MM.1S (cell line): ENCODE measurements at regions not wholly inside any gene's neighbourhood (a gene's known extent, or its start where the extent isn't known, plus 50 kb on each side); places are given as distances from the start of the nearest gene placed in this dataset.
"Not testable (repeated sequence)": the region's sequence is repeated elsewhere in the genome, so short reads cannot be mapped to it uniquely, and the experiment has no call there.

Experiments
- DNase-seq: peaks from one replicate; pipeline ENCODE4 v3.0.0-alpha.2; 2015
- H2AFZ ChIP-seq: fragments of 300-600 bp; sonication (generic); 2 replicates; pipeline ENCODE4 v1.6.0; 2016; ENCODE audit warnings: antibody characterized with exemption, low read length
- H3F3A ChIP-seq: fragments of 300-600 bp; sonication (generic); 2 replicates; pipeline ENCODE4 v1.6.1; 2016; ENCODE audit warnings: mild to moderate bottlenecking, antibody characterized with exemption, low read length, moderate library complexity, mixed read lengths; ENCODE audit not compliant: insufficient read depth
- H3K27ac ChIP-seq: fragments of 300-600 bp; sonication (generic); 2 replicates; pipeline ENCODE4 v1.5.1; 2016; ENCODE audit warnings: mild to moderate bottlenecking, low read length
- H3K27me3 ChIP-seq: fragments of 300-600 bp; sonication (generic); replicated peaks from 2 replicates; pipeline ENCODE4 v1.6.0; 2016; ENCODE audit warnings: low read length; ENCODE audit not compliant: insufficient read depth
- H3K36me3 ChIP-seq: fragments of 300-600 bp; sonication (generic); replicated peaks from 2 replicates; pipeline ENCODE4 v1.6.1; 2016; ENCODE audit warnings: mild to moderate bottlenecking, low read length, mixed read lengths; ENCODE audit not compliant: insufficient read depth
- H3K4me1 ChIP-seq: fragments of 300-600 bp; sonication (generic); 2 replicates; pipeline ENCODE4 v1.6.1; 2016; ENCODE audit warnings: low read length, mixed read lengths
- H3K4me2 ChIP-seq: fragments of 300-600 bp; sonication (generic); 2 replicates; pipeline ENCODE4 v1.6.0; 2016; ENCODE audit warnings: low read depth, low read length
- H3K4me3 ChIP-seq: fragments of 300-600 bp; sonication (generic); 2 replicates; pipeline ENCODE4 v1.5.1; 2016; ENCODE audit warnings: low read length, mixed read lengths
- H3K79me2 ChIP-seq: fragments of 300-600 bp; sonication (generic); 2 replicates; pipeline ENCODE4 v1.6.1; 2016; ENCODE audit warnings: mixed run types, low read length, mixed read lengths
- H3K9ac ChIP-seq: fragments of 300-600 bp; sonication (generic); 2 replicates; pipeline ENCODE4 v1.6.1; 2016; ENCODE audit warnings: low read length, mixed read lengths
- H3K9me2 ChIP-seq: fragments of 300-600 bp; sonication (generic); replicated peaks from 2 replicates; pipeline ENCODE4 v1.6.1; 2016; ENCODE audit warnings: mild to moderate bottlenecking, low read length, mixed read lengths; ENCODE audit not compliant: insufficient read depth
- H3K9me3 ChIP-seq: fragments of 300-600 bp; sonication (generic); replicated peaks from 2 replicates; pipeline ENCODE4 v1.6.1; 2016; ENCODE audit warnings: mild to moderate bottlenecking, low read length, mixed read lengths; ENCODE audit not compliant: insufficient read depth
- H4K20me1 ChIP-seq: fragments of 300-600 bp; sonication (generic); 2 replicates; pipeline ENCODE4 v1.6.1; 2016; ENCODE audit warnings: mild to moderate bottlenecking, low read length, moderate library complexity, mixed read lengths; ENCODE audit not compliant: insufficient read depth
- EZH2 ChIP-seq: fragments of 300-600 bp; sonication (generic); optimal IDR thresholded peaks from 2 replicates; pipeline ENCODE3; 2017; ENCODE audit warnings: low read depth, mild to moderate bottlenecking, antibody characterized with exemption, low read length, mixed read lengths
- EZH2phosphoT487 ChIP-seq: fragments of 300-600 bp; sonication (generic); IDR thresholded peaks from 2 replicates; pipeline ENCODE4 v1.6.1; 2018; ENCODE audit warnings: antibody characterized with exemption, low read length
- TF ChIP-seq, protein P1 (sequence below): fragments of 300-600 bp; sonication (generic); IDR thresholded peaks from 2 replicates; pipeline ENCODE4 v1.5.1; 2016; ENCODE audit warnings: antibody characterized with exemption, low read length, mixed read lengths

DNA sequence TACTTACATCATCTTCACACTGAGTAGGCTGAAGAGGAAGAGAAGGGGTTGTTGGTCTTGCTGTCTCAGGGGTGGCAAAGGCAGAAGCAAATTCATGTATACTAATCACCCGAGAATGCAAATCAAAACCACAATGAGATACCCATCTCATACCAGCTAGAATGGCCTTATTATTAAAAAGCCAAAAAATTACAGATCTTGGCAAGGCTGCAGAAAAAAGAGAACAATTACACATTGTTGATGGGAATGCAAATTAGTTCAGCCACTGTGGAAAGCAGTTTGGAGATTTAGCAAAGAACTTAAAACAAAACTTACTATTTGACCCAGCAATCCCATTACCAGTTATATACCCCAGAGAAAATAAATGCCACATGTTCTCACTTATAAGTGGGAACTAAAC is 154.9 kb downstream of the SEC23A start:
- H3K9ac ChIP-seq: no peak overlapping the region
- H3K9me2 ChIP-seq: no peaks in the 10 kb centered on the region
- no peaks in the 10 kb centered on the region for H3K79me2 ChIP-seq
- H3F3A ChIP-seq: no peaks in the 10 kb centered on the region
- H3K9me3 ChIP-seq: no peaks in the 10 kb centered on the region
- H3K36me3 ChIP-seq: no peaks in the 10 kb centered on the region
- no peaks in the 10 kb centered on the region for H4K20me1 ChIP-seq
- no peak for DNase-seq
- no peaks in the 10 kb centered on the region for H3K27me3 ChIP-seq
- no peak overlapping the region for H3K4me2 ChIP-seq
- no peak overlapping the region for H3K27ac ChIP-seq
- no peak overlapping the region for H3K4me3 ChIP-seq
- no peak for TF ChIP-seq EZH2
- TF ChIP-seq EZH2phosphoT487: no peak
- TF ChIP-seq, protein P1, sequence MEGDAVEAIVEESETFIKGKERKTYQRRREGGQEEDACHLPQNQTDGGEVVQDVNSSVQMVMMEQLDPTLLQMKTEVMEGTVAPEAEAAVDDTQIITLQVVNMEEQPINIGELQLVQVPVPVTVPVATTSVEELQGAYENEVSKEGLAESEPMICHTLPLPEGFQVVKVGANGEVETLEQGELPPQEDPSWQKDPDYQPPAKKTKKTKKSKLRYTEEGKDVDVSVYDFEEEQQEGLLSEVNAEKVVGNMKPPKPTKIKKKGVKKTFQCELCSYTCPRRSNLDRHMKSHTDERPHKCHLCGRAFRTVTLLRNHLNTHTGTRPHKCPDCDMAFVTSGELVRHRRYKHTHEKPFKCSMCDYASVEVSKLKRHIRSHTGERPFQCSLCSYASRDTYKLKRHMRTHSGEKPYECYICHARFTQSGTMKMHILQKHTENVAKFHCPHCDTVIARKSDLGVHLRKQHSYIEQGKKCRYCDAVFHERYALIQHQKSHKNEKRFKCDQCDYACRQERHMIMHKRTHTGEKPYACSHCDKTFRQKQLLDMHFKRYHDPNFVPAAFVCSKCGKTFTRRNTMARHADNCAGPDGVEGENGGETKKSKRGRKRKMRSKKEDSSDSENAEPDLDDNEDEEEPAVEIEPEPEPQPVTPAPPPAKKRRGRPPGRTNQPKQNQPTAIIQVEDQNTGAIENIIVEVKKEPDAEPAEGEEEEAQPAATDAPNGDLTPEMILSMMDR: no peak
- no peak overlapping the region for H2AFZ ChIP-seq
- no peaks in the 10 kb centered on the region for H3K4me1 ChIP-seq

DNA sequence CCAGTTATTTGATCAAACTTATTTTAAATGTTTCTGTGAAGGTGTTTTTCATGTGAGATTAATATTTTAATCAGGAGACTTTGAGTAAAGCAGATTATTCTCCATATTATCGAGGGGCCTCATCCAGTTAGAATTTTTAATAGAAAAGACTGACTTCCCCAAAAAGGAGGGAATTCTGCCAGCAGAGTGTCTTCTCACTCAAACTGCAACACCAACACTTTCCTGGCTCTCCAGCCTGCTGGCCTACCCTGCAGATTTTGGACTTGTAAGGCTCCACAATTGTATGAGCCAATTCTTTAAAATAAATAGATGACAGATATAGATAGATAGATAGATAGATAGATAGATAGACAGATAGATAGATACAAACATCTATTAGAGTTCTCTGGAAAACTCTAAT is 155.7 kb downstream of the SEC23A start:
- Histone ChIP-seq H3K36me3 (no peaks in the 10 kb centered on the region), H3K4me1 (no peaks in the 10 kb centered on the region), H2AFZ (no peak overlapping the region), H3K9me3 (no peaks in the 10 kb centered on the region), H4K20me1 (no peaks in the 10 kb centered on the region), H3K27ac (no peak overlapping the region), H3K79me2 (no peaks in the 10 kb centered on the region), H3K4me3 (no peak overlapping the region), H3K27me3 (no peaks in the 10 kb centered on the region), H3K9me2 (no peaks in the 10 kb centered on the region), H3K4me2 (no peak overlapping the region), H3K9ac (no peak overlapping the region), H3F3A (no peaks in the 10 kb centered on the region)
- TF ChIP-seq EZH2 (no peak), EZH2phosphoT487 (no peak)
- TF ChIP-seq, protein P1: no peak
- no peak for DNase-seq

DNA sequence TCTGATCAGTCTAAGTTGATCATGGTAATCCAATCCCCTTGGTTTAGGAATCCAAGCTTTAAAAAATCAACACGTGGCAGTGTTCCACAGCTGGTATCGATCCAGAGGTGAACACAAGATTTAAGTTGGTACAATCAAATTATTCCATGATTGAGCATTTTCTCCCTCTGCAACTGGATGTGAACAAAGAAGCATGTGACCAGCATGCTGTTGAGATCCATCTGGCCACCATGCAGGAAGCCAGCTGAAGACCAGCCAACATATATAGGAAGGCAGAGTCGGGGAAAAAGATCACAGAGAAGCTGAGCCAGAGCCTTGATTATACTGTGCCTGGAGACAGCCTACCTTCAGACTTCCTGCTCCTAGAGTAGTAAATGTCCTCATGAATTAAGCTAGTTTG is 158.3 kb downstream of the SEC23A start:
- H3K9me2 ChIP-seq: no peaks in the 10 kb centered on the region
- no peak overlapping the region for H2AFZ ChIP-seq
- no peak for TF ChIP-seq EZH2phosphoT487
- TF ChIP-seq, protein P1: no peak
- no peak for TF ChIP-seq EZH2
- H3F3A ChIP-seq: no peaks in the 10 kb centered on the region
- no peak overlapping the region for H3K4me3 ChIP-seq
- H3K36me3 ChIP-seq: no peaks in the 10 kb centered on the region
- H4K20me1 ChIP-seq: no peaks in the 10 kb centered on the region
- no peaks in the 10 kb centered on the region for H3K4me1 ChIP-seq
- H3K79me2 ChIP-seq: no peaks in the 10 kb centered on the region
- no peak overlapping the region for H3K9ac ChIP-seq
- no peaks in the 10 kb centered on the region for H3K27me3 ChIP-seq
- H3K4me2 ChIP-seq: no peak overlapping the region
- no peak overlapping the region for H3K27ac ChIP-seq
- no peak for DNase-seq
- H3K9me3 ChIP-seq: no peaks in the 10 kb centered on the region

DNA sequence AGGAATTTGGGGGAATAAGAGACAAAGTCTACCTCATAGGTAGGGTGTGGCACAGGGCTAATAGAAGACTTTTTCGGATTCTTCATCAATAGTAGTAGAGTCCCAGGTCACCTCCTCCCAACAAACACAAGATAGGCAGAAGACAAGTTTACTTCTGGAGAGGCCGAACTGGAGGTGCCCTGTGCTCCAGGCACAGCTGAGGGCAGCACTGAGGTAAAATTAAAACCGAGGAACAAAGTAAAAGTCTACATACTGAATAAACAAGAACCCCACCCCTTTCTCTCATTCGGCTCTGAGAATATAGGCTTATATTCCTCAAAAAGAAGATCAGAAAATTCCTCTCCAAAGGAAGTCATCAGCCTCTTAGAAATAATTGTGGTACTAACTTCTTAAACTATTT is 161.5 kb downstream of the SEC23A start:
- Histone ChIP-seq H3K27me3 (no peaks in the 10 kb centered on the region), H3K27ac (no peak overlapping the region), H3K36me3 (no peaks in the 10 kb centered on the region), H3K9ac (no peak overlapping the region), H3K79me2 (no peaks in the 10 kb centered on the region), H3K4me2 (no peak overlapping the region), H4K20me1 (no peaks in the 10 kb centered on the region), H3K9me3 (no peaks in the 10 kb centered on the region), H3F3A (no peaks in the 10 kb centered on the region), H3K4me1 (no peaks in the 10 kb centered on the region), H3K4me3 (no peak overlapping the region), H3K9me2 (no peaks in the 10 kb centered on the region), H2AFZ (no peak overlapping the region)
- TF ChIP-seq EZH2 (no peak), EZH2phosphoT487 (no peak)
- TF ChIP-seq, protein P1: no peak
- DNase-seq: no peak

DNA sequence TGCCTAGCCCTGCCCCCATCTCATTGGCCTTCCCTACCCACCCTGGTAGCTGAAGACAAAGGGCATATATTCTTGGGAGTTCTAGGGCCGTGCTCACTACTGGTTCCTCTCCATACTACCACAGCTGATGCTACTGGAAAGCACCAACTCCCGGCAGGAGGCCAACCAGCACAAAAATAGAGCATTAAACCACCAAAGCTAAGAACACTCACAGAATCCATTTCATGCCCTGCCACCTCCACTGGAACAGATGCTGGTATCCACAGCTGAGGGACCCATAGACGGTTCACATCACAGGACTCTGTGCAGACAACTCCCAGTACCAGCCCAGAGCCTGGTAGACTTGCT is 170.4 kb downstream of the SEC23A start:
- H3K9me3 ChIP-seq, H3K9me2 ChIP-seq, H3K36me3 ChIP-seq, H3K4me2 ChIP-seq, H3K9ac ChIP-seq, H3K79me2 ChIP-seq, H3F3A ChIP-seq, DNase-seq, H2AFZ ChIP-seq, H4K20me1 ChIP-seq, H3K4me3 ChIP-seq, H3K4me1 ChIP-seq, H3K27ac ChIP-seq, H3K27me3 ChIP-seq: not testable (repeated sequence)
